ENCODE measurements at regions not wholly inside any gene's neighbourhood (a gene's known extent, or its start where the extent isn't known, plus 50 kb on each side); places are given as distances from the start of the nearest gene placed in this dataset.

GRCh38 chr4:4625488-4625887 lies 83.6 kb upstream of the STX18 start:
- no peak for DNase-seq

GRCh38 chr4:4624276-4624897 lies 82.5 kb upstream of the STX18 start:
- no peak for DNase-seq

GRCh38 chr4:4619821-4620220 lies 78.0 kb upstream of the STX18 start:
- DNase-seq = no peak

- DNase-seq = peak; percentile 72
Observed at GRCh38 chr4:4618847-4619246, 77.0 kb upstream of the STX18 start.

GRCh38 chr4:4614925-4615678 lies 73.3 kb upstream of the STX18 start:
- no peak for DNase-seq

GRCh38 chr4:4613641-4614286 lies 71.9 kb upstream of the STX18 start:
- no peak for DNase-seq

- DNase-seq = no peak
Observed at GRCh38 chr4:4613126-4613465, 71.2 kb upstream of the STX18 start.

- no peak for DNase-seq
Observed at GRCh38 chr4:4610672-4611071, 68.8 kb upstream of the STX18 start.

GRCh38 chr4:4609622-4610334 lies 67.9 kb upstream of the STX18 start:
- DNase-seq = no peak

GRCh38 chr4:4608214-4608537 lies 66.3 kb upstream of the STX18 start:
- DNase-seq = no peak

GRCh38 chr4:4607336-4608213 lies 65.7 kb upstream of the STX18 start:
- no peak for DNase-seq

GRCh38 chr4:4606321-4606720 lies 64.5 kb upstream of the STX18 start:
- DNase-seq = no peak

- no peak for DNase-seq
Observed at GRCh38 chr4:4605849-4606248, 64.0 kb upstream of the STX18 start.

- DNase-seq = no peak
Observed at GRCh38 chr4:4603592-4603991, 61.7 kb upstream of the STX18 start.

- DNase-seq = no peak
Observed at GRCh38 chr4:4603067-4603466, 61.2 kb upstream of the STX18 start.

- no peak for DNase-seq
Observed at GRCh38 chr4:4602468-4602867, 60.6 kb upstream of the STX18 start.

- DNase-seq = no peak
Observed at GRCh38 chr4:4601803-4602369, 60.0 kb upstream of the STX18 start.

GRCh38 chr4:4599481-4600275 lies 57.8 kb upstream of the STX18 start:
- peak; percentile 68 for DNase-seq

GRCh38 chr4:4598851-4599411 lies 57.1 kb upstream of the STX18 start:
- DNase-seq = no peak

- no peak for DNase-seq
Observed at GRCh38 chr4:4596720-4597119, 54.9 kb upstream of the STX18 start.

- no peak for DNase-seq
Observed at GRCh38 chr4:4595252-4595651, 53.4 kb upstream of the STX18 start.

All from NCI-H1092 (cell line).